Kidney (tissue), 13 donors: ENCODE measurements at regions not wholly inside any gene's neighbourhood (a gene's known extent, or its start where the extent isn't known, plus 50 kb on each side); places are given as distances from the start of the nearest gene placed in this dataset.

Source experiments
- DNase-seq, 5 donors: peaks; one replicate each; pipeline ENCODE4 v3.0.0-alpha.2; 2013 to 2020
- FAIRE-seq: peaks from 2 replicates; lab custom pipeline; 2012; peaks lifted over from hg19 to GRCh38; lab: Jason Lieb, UNC
- H3K27ac ChIP-seq, 2 donors: one replicate each; pipeline ENCODE4 v1.7.0; 2013; ENCODE audit warnings: low read depth in 2 of 2, low read length in 2 of 2, inconsistent platforms in 1 of 2
- H3K27me3 ChIP-seq: one replicate; pipeline ENCODE4 v1.7.1; 2013; ENCODE audit warnings: low read length, inconsistent platforms; ENCODE audit not compliant: control insufficient read depth, insufficient read depth
- H3K36me3 ChIP-seq, 3 donors: one replicate each; pipeline versions ENCODE4 v1.7.0 to v1.7.1; 2013; ENCODE audit warnings: low read length in 3 of 3, control low read depth in 1 of 3, inconsistent platforms in 1 of 3; ENCODE audit not compliant: insufficient read depth in 3 of 3, control insufficient read depth in 2 of 3
- H3K4me1 ChIP-seq, 3 donors: one replicate each; pipeline versions ENCODE4 v1.7.0 to v1.7.1; 2013; ENCODE audit warnings: low read length in 3 of 3, inconsistent platforms in 1 of 3, low read depth in 1 of 3; ENCODE audit not compliant: control insufficient read depth in 2 of 3, insufficient read depth in 2 of 3
- H3K4me3 ChIP-seq, 3 donors: one replicate each; pipeline versions ENCODE4 v1.7.0 to v1.8.1; 2013; ENCODE audit warnings: low read length in 3 of 3, control low read depth in 1 of 3, inconsistent platforms in 1 of 3
- H3K9ac ChIP-seq, 3 donors: one replicate each; pipeline versions ENCODE4 v1.7.0 to v1.7.1; 2013; ENCODE audit warnings: low read length in 3 of 3, control low read depth in 1 of 3, inconsistent platforms in 1 of 3
- H3K9me3 ChIP-seq, 3 donors: one replicate each; pipeline versions ENCODE4 v1.7.0 to v1.7.1; 2013; ENCODE audit warnings: low read length in 3 of 3, control low read depth in 1 of 3, inconsistent platforms in 1 of 3; ENCODE audit not compliant: control insufficient read depth in 2 of 3, insufficient read depth in 1 of 3
- intact Hi-C: fragments of 100-400 bp; cut with DNase I; formaldehyde crosslinking; loops from one replicate; pipeline ENCODE4 v1.11.1; 2022
- TF ChIP-seq, protein P1 (sequence below): IDR thresholded peaks from 3 replicates; pipeline ENCODE4 v1.5.1; 2012; ENCODE audit warnings: mild to moderate bottlenecking, moderate library complexity, borderline replicate concordance; ENCODE audit not compliant: insufficient read depth; ENCODE audit errors: extremely low read depth
- donor health status: control.
- donor health status: control.
- donor health status: control.
- donor health status: control.
- donor health status: control.
- donor health status: DM: yes; HTN: yes; CAD: no.
- donor health status: Normal renal cell carcinoma (clear cell type).

DNA sequence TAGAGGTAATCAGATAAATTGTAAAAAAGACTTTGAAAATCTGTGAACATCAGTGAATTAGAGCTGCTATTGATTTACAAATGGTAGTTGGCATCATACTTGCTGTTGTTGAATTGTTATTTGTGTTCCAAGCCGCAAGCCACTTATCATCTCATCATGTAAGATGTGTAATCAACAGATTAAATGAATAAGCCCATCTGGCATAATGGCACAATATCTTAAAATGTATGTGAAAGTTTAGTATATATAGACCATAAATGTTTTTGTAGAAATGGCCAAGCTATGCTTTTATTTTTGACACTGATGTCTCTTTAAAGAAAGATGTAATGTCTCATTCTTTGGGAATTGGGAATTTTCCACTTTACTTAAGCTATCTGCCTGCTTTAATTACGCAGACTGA is 682.6 kb upstream of the GNPDA2 start:
- Histone ChIP-seq H3K27ac (no peak overlapping the region), H3K9ac (no peak overlapping the region), H3K36me3 (no peaks in the 10 kb centered on the region), H3K4me1 (no peaks in the 10 kb centered on the region), H3K4me3 (no peak overlapping the region), H3K9me3 (no peaks in the 10 kb centered on the region), H3K27me3 (no peaks in the 10 kb centered on the region)
- FAIRE-seq, result no peak
- TF ChIP-seq, protein P1, sequence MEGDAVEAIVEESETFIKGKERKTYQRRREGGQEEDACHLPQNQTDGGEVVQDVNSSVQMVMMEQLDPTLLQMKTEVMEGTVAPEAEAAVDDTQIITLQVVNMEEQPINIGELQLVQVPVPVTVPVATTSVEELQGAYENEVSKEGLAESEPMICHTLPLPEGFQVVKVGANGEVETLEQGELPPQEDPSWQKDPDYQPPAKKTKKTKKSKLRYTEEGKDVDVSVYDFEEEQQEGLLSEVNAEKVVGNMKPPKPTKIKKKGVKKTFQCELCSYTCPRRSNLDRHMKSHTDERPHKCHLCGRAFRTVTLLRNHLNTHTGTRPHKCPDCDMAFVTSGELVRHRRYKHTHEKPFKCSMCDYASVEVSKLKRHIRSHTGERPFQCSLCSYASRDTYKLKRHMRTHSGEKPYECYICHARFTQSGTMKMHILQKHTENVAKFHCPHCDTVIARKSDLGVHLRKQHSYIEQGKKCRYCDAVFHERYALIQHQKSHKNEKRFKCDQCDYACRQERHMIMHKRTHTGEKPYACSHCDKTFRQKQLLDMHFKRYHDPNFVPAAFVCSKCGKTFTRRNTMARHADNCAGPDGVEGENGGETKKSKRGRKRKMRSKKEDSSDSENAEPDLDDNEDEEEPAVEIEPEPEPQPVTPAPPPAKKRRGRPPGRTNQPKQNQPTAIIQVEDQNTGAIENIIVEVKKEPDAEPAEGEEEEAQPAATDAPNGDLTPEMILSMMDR, result no peak
- intact Hi-C loops, result no loop called here
- DNase-seq, result no peak

DNA sequence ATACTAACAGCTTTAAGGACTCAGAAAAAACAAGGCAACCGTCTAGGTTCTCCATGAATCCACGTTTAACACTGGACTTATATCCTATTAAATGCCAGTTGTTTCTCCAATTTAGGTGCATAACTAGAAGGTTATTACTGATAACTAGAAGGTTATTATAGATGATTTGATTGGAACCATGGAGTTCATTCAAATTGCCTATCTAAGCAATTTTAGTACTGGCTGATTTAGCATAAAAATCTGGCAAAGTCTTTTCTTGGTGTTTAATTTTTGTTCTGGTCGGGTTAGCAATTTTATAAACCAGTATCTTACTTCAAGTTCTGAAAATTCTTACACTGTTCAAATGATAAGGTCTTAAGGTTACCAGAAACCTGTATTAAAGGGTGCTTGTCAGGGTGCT is 672.8 kb upstream of the GNPDA2 start:
- Histone ChIP-seq H3K27ac (no peak overlapping the region), H3K9ac (no peak overlapping the region), H3K4me3 (no peak overlapping the region), H3K9me3 (peaks cover 0 to 4% (median 0%) of the 10 kb centered on the region in 3 donors), H3K36me3 (no peaks in the 10 kb centered on the region), H3K27me3 (no peaks in the 10 kb centered on the region), H3K4me1 (no peaks in the 10 kb centered on the region)
- DNase-seq (no peak), FAIRE-seq (no peak)
- TF ChIP-seq, protein P1, result no peak
- intact Hi-C loops, result no loop called here

DNA sequence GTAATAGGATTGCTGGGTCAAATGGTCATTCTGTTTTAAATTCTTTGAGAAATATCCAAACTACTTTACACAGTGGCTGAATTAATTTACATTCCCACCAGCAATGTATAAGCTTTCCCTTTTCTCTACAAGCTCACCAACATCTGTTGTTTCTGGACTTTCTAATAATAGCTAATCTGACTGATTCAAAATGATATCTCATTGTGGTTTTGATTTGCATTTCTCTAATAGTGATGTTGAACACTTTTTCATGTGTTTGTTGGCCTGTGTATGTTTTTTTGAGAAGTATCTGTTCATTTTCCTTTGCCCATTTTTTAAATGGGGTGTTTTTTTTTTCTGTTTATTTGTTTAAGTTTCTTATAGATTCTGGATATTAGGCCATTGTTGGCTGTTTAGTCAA is 659.0 kb upstream of the GNPDA2 start:
- Histone ChIP-seq H3K27ac (no peak overlapping the region), H3K9me3 (no peaks in the 10 kb centered on the region), H3K4me3 (no peak overlapping the region), H3K9ac (no peak overlapping the region), H3K4me1 (no peaks in the 10 kb centered on the region), H3K27me3 (no peaks in the 10 kb centered on the region), H3K36me3 (no peaks in the 10 kb centered on the region)
- FAIRE-seq, result no peak
- TF ChIP-seq, protein P1, result no peak
- DNase-seq, result no peak
- intact Hi-C loops, result no loop called here

DNA sequence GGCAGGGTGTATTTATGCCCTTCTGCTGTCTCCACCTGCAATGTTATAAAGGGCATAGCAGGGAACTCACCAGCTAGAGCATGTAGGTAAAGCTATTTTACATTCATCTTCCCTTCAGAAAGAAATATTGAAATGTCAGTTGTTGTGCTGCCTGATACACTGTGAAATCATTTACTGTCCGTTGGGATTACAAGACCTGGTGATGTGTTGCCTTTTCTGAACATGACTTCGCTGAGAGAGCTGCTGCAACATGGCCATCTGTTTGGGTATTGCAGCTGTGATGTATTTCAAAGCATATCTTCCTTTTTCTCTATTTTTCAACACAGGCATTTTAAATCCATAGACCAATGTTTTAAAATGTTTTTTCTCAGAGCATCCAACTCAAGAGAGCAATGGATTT is 644.1 kb upstream of the GNPDA2 start:
- TF ChIP-seq, protein P1, result no peak
- Histone ChIP-seq H3K27me3 (no peaks in the 10 kb centered on the region), H3K27ac (no peak overlapping the region), H3K9ac (no peak overlapping the region), H3K36me3 (no peaks in the 10 kb centered on the region), H3K4me3 (no peak overlapping the region), H3K9me3 (no peaks in the 10 kb centered on the region), H3K4me1 (no peaks in the 10 kb centered on the region)
- DNase-seq, result no peak
- intact Hi-C loops, result no loop called here
- FAIRE-seq, result no peak
